CD4-positive, alpha-beta T cell treated with Interleukin-2 at 100 ng/mL for 4 hours (primary cell): ENCODE measurements at regions not wholly inside any gene's neighbourhood (a gene's known extent, or its start where the extent isn't known, plus 50 kb on each side); places are given as distances from the start of the nearest gene placed in this dataset.

Experiments used
- DNase-seq: peaks from one replicate; pipeline ENCODE4 v3.0.0-alpha.2; 2020; ENCODE audit warnings: low spot score

DNA sequence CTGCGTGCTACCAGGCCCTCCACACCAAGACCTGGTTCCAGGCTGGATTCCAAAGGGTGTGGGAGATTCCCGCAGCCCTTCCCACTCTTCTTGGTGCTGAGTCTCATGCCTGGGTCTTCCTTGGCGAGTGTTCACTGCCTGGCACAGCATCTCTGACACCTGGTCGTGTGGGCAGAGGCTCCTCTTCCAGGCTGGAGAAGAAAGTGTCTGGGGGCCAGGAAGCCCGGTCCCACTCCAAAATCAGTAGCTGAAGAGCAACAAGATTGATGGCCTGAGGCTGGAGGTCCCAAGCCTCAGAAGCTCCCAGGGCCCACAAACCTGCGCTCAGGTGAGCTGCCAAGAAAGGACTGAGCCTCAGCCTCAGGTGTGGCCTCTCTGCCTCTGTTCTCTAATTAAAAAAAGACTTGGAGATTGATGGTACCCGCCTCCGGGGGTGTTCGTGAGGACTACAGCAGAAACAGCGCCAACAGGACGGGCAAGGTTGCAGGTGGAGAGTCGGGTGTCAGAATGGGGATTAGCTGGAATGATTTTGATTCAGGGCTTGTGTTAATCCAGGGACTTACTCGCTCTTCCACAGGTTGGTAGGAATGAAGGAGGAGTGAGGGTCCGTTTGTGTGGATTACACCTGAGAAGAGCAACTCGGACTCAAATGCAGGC is 217.5 kb downstream of the TEX29 start:
- DNase-seq: no peak

DNA sequence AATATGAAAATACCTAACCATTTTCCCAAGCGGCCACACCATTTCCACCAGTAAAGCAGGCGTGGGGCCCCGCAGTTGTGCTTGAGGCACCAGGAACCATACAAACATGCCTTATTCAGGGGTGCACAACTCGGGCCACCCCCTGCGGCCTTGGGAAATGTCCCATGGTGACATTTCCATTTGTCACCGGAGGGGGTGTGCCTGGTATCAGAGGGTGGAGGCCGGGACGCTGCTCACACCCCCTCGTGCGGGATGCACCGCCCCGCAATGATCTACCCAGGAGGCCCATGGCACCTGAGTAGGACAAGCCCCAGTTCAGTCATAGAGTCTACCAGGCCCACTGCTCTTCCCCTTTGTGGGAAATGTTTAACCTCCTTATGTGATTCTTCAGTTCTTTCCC is 218.8 kb downstream of the TEX29 start:
- no peak for DNase-seq

DNA sequence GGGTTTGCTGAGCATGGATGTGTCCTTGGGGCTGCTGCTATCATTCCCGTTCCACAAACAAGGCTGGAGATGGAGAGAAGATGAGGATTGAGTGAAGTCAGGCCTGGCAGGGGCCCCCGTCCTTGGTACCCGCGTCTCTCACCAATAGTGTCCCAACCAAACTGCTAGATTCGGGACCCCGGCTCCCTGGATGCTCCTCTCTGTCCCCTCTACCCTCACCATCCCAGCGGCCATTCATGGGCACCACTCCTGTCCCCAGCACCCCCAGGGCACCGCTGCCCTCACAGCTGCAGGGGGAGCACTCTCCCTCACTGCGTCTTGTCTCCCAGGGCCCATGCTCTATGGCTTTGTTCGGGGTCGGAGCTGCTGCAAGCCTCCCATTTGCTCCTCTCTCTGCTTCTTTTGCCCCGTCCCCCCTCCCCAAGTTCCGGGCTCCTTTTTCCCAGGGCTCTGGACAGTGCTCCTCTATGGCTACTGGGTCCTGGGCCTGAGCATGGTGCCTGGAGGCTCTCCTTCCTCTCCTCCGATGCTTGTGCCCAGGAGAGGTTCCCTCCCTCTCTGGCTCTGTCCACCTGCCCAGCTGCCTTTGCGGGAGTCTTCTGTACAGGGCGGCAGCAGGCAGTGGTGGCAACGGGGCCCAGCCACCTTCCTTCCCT is 219.5 kb downstream of the TEX29 start:
- no peak for DNase-seq

DNA sequence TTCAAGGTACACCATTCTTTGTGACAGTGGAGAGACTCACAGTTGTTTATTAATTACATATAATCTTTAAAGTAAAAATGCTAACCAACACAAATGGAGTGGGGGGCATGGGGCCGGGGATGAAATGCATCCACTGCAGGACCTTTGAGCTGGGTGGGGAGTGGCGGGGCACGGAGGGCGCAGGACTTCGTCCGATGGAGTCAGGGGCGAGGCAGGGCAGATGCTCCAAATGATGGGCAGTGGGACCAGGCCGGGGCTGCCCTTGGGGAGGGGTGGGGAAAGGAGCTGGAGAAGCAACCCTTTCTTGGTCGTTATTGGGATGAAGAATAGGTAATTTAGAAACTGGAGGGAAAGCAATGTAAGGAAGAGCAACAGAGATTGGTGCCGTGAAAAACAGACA is 220.0 kb downstream of the TEX29 start:
- no peak for DNase-seq

DNA sequence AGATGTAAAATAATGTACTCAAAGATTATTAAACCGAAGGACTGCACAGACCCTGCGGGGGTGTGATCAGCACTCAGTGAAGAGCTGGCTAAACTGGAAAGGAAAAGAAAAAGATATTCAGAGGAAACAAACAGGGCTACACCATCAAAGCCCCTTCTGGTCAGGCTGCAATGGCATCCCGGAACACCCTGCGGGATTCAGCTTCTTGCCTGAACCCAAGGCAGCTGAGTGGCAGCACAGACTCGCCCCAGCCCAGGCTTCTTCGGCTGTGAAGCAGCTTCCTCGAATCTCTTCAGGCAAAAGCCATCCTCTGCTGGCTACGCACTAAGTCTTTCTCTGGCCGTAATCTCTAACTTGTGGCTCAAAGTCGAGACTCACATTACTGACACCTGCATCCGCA is 220.9 kb downstream of the TEX29 start:
- no peak for DNase-seq

DNA sequence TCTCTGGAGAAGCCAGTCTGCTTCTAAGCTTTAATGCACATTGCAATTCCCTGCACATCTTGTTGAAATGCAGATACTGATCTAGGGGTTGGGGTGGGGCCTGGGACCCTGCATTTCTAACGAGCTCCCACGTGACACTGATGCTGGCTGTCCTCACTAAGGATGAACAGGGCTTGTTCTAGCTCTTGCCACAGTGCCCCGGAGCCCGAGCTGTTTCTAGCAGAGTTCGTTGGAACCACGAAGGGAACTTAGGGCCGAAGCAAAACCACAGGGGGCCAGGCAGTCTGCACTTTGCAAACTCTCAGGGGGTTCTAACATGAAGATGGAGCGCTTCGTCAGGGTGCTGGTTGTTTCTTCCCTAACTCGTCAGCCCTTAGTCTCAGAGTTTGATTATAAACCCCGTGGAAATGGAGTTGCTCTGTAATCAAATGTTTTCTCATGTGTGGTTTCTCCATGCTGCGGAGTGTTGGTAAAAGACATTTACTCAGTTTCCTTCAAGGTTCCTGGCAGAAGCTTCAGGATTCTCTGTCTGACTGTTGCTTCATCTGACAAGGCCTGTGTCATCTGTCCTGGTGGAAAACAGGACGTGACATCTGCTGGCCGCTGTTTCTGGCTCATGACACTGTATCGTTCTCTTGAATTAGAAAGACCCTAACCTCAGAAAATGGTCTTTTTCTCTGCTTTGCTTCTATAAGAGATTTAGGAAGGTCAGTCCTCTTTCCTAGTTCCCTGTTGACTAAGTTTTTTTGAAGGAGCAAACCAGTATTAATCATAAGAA is 221.5 kb downstream of the TEX29 start:
- no peak for DNase-seq

DNA sequence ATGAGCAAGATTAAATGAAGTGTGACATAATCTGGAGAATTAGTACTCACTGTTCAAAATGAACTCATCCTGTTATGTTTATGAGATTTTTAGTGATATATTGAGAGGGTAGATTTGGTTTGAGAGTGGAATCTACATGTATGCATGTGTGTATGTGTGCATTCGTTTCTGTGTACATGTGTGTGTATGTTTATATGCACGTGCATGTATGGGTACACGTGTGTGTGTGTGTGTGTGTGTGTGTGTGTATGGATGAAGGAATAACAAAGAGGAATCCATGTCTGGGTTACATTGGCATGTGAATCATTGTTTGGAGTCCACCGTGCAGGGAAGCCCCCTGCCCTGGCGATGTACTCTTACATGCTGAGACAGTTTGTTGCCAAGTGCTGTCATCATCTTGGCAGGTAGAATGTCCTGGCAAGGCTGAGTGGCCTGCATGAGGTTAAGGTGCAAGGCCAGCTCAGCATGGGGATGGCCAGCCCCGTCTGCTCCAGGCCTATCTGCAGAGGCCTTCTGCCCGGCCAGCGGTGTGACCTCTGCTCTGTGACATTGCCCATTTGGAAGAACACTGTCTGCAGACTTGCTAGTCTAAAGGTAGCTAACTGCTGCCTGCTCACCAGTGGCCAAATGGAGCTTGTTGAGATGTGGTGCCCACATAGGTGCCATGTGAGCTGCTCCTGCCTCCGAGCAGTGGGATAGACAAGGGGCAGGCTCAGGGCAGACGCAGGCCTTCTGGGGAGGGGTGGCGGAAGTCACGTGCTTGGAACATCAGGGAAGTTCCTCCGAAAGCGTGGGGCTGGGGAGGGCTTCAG is 222.3 kb downstream of the TEX29 start:
- DNase-seq: no peak

DNA sequence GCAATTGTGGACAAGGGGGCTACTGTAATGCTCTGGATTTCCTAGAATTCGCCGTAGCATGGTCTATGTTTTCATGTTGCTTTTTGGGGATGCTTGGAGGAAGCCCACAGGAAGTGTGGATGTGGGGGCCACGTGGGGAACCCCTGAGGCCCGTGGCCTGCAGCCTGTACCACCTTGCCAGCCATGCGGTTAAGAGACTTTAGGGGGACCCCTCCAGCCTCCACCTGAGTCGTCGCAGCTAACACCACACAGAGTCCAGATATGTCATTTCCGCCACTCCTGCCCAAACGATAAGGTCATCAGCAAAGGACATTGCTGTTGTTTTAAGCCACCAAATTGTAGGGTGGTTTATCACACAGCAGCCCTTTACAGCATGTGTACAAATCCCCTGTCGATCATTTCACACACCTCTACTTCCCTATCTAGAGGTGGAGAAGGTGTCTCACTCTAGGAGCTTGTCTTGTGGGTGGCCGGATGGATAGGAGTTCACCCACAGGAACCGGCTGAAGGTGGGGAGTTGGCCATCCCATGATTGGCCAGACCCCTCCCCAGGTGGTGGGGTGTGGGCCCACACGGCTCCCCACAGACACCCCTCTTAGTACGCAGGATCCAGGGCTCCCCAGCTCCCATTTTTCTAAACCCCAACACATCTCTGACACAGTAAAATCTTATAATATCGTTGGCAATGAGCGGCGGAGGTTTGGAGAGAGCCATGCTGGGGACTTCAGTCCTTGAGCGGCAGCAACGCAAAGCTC is 226.7 kb downstream of the TEX29 start:
- no peak for DNase-seq

DNA sequence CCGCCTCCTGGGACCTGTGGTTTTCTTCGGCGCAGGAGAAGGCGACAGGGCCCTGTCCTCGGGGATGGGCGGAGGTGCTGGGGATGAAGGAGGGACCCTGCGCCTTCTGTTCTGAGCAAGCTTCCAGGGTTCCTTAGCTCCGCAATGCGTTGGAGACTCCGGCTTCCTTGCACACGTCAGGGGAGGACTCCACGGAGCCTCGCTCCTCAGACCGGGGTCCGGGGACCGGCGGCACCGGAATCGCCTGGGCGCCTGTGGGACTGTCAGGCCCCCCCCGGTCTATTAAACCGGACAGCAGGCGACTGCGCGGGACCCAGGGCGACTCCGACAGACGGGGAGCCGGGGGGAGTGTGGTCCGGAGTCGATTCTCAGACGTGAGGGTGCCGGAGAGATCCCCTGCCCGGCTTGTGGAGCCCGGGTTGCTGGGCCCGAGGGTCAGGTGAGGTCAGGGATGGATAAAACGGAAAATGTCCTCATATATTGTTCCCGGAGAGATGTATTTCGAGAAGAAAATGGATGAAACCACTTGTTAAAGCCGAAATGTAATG is 227.4 kb downstream of the TEX29 start:
- DNase-seq: no peak

DNA sequence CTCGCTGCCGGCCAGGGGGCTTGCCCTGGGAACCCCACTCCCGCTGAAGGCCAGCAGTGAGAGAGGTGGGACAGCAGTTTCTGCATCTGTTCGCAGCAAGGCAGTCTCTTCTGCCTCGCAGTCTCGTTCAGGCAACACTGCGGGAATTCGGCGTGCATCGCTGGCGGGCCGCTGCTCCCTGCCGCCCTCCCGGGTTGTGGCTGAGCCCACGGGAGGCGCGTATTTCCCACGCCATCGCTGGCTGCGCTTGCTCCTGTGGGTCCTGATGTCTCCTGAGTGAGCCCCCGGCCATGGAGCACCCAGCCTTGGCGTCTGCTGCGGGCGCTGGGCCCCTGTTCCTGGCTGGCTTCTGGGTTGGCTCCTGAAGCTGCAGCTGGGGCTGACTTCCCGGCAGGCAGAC is 227.9 kb downstream of the TEX29 start:
- DNase-seq: no peak

DNA sequence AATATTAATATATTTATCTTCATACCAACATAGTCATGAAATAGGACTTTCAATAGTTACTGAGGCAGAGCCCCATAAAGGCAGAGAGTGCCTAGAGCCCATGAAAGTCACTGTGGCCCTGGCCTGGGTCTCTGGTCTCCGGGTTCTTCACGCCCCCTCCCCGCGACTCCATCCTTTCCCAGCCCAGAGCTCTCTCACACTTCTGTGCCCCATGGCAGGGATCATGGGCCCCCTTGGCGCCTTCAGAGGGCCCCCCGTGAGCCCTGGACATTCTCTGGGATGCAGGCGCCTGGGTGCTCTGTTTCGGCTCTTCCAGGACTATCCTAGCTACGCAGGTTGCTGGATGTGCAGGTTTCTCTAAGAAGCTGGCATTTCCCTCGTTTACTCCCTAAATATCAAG is 228.4 kb downstream of the TEX29 start:
- DNase-seq: no peak

DNA sequence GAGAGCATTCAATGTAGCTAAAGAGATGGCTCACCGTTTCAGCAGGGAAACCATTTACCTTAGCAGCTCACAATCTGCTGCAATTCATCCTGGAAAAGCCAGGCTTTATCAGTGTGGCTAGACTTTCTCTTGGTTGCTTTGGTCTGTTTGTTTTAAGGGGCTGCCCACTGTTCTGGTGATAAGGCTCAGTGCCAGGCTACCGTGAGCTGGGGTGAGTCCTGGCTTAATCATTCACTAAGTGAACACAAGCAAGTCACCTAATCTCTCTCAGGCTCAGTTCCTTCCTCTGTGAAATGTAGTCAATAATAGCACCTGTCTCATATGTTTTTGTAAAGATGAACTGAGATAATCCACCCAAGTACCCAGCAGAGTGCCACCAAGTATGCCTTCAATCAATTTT is 229.0 kb downstream of the TEX29 start:
- DNase-seq: no peak

DNA sequence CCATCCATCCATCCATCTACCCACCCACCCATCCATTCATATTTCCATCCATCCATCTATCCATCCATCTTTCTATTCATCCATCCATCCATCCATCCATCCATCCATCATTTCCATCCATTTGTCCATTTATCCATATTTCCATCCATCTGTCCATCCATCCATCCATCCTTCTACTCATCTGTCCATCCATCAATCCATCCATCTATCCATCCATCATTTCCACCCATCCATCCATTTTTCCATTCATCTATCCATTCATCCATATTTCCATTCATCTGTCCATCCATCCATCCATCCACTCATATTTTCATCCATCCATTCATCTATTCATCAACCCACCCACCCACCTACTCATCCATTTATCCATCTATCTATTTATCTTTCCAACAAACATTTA is 229.6 kb downstream of the TEX29 start:
- DNase-seq: no peak

DNA sequence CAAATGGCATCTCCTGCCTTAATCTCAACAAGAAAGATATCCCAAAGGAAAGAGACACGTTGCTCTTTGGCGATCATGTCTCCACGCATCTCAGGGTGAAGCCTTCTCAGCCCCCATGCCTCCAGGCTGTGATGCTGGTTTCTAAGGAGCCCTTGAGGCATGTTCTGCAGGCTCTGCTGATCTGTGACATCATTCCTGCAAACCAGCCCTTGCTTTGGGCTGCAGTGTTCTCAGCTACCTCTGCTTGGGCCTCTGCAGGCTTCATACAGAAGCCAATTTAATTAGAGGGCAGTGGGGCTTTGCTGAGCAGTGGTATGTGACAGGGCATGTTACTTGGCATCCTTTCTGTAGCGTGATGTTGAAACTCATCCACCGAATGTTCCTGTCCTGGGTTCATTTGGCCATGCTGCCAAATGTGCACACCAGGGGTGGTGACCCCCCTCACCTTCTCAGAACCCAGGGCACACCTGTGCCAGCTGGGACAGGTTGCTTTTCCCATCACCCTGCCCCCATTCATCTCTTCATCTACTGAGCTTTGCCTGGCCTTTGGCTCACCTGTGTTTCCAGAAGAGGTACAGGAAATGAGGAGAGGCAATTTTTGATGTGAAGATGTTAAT is 230.9 kb downstream of the TEX29 start:
- DNase-seq: no peak

DNA sequence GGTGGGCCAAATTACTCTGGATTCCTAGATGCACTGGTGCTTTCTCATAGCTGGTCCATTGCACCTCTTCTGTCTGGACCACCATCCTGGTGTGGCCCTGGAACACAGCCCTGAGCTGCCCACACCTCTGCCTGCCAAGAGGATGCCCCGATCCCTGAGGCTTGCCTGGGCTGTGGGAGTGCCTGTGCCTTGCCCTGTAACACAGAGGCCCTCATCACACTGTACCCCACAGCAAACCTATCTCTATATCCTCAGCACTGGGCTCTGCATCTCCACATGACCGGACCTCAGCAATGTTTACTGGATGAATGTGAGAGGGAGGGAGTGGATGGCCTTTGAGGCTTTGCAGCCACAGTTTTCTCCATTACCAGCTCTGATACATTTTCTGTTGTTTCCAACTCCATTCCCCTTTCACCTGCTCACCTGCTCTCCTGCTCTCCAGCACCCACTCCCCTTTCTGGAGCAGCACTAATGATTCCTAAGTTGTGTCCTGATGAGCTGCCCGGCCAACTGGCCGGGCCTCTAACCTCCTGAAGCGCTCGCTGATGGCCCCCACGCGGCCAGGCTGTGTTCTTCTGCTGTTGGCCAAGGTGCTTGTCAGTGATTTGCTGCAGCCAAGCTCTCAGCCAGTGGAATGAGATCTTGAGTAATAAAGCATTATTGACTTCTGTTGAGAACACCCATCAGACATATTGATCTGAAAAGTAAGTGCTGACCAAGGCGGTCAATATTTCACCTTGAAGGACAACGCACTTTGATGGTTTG is 232.6 kb downstream of the TEX29 start:
- no peak for DNase-seq

DNA sequence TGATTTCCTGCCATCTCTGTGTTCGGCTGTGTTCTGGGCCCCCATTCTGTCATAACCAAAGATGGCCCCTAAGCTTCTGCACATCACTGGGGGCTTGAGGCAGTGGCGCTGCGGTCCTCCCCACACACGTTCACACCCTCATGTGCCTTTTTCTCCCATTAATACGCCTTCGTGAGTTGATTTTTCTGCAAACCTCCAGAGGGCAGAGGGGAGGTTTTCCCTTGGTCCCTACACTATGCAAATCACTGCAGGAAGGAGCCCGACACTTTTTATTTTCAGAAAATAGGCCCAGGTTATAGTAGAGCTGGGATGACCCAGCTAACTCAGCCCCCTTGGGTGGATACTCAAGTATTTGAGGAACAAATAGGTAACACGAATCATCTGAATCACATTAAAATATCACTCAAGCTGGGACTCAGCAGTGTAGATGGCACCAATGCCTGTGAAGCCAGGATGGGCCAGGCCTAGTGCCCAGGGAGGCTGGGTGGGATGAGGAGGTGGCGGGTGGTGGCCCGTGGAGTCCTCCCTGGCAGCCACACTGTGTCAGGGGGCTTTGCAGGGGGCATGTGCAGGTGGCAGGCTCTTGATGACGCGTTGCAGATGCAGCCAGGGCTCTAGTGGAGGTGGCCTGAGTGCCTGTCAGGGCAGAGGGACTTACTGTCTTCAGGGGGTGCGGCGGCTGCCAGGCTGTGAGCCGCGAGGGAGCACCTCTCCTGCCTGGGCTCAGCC is 234.3 kb downstream of the TEX29 start:
- no peak for DNase-seq

DNA sequence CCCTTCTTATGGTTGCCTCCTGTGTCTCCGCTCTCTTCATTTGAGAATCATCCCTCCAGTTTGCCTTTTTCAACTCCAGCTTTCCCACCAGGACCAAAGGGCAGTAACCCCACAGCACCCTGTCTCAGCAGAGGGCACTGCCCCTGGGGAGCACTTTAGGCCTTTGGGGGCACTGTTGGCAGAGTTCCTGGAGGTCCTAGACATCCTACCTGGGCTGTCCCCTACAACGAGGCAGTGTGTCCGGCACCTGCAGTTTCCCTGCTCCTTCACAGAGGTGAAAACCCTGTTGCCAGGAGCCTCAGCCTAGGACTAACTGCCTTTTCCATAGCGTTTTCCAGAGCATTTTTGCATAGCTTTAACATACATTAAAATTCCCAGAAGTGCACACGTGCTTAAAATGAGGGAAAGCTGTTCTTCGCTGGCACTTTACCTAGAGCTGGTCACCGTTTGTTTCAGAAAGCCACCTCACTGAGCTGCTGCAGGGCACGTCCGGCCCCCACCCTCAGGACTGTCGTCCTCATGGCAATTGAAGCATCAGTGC is 234.9 kb downstream of the TEX29 start:
- DNase-seq: no peak

DNA sequence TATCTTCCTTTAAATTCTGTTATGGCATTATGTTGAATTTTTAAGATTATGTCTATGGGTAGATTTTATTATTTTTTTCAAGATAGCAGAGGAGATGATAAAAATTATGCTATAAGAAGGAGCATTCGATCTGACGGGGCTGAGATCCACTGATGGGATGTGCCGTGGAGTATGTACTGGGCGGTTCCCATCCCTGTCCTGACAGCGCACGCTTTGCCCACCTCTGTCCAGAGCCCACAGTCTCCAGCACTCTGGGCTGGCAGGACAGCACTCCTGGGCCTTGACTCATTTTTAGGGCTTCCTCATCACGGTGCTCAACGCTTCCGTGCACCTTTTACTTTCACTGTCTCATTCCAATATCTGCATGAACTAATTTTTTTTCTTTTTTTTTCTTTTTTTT is 235.5 kb downstream of the TEX29 start:
- no peak for DNase-seq

DNA sequence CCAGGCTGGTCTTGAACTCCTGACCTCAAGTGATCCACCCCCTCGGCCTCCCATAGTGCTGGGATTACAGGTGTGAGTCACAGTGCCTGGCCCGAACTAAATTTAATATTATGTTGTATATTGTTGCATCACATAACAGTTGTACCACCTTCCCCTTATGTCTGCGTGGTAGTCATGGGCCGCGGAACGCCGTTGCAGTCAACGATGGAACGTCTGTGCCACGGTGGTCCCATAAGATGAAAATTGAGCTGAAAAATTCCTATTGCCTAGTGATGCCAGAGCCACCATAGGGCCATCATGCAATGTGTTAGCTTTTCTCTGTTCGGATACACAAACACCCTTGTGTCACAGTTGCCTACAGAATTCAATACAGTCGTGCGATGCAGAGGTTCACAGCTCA is 236.1 kb downstream of the TEX29 start:
- DNase-seq: no peak
